DMS153 treated with DMSO at 0.1 percent for 48 hours (cell line): ENCODE measurements at regions not wholly inside any gene's neighbourhood (a gene's known extent, or its start where the extent isn't known, plus 50 kb on each side); places are given as distances from the start of the nearest gene placed in this dataset.

Source experiments
- DNase-seq: peaks from one replicate; lab custom pipeline; 2025; ENCODE audit not compliant: unreplicated experiment; lab: John Stamatoyannopoulos, UW

DNA sequence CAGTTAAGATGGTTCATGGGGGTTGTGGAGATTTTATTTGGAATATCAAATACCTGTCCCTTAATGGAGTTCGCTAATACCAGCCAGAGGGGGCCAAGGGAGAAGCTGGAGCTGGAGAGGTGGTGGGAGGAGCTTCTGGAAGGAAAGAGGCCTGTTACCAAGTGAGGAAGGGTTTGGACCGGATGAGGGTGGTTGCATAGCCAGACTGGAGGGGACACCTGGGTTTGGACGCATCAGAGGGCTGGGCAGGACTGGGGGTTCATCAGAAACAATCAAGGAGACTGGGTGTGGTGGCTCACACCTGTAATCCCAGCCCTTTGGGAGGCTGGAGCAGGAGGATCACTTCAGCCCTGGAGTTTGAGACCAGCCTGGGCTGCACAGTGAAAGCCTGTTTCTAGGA is 111.8 kb upstream of the IER5L start:
- DNase-seq = no peak

DNA sequence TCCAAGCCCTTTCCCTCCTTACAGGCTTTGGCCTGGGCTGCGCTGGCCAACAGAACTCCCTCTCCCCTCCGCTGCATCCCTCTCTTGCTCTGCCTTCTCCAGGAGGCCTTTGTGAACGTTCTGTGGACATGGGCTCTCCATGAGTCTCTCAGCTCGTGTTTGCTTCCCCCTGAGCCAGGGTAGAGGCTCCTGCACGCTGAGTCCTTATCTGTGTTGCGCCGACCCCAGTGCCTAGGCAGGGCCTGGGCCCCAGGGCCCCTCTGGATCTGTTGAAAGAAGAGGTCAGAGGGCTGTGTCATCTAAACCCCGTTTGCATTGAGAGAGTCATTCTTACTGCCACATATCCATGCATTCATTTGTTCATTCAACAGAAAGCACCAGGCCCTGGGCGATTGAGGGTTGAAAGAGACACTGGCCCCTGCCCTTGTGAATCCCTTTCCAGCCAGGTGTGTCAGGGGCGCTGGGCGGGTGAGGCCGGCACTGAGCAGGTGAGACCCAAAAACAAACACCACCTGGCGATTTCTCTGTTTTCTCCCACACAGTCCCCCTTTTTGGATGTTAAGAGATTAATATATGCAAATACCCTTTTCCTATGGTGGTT is 111.2 kb upstream of the IER5L start:
- DNase-seq = no peak

DNA sequence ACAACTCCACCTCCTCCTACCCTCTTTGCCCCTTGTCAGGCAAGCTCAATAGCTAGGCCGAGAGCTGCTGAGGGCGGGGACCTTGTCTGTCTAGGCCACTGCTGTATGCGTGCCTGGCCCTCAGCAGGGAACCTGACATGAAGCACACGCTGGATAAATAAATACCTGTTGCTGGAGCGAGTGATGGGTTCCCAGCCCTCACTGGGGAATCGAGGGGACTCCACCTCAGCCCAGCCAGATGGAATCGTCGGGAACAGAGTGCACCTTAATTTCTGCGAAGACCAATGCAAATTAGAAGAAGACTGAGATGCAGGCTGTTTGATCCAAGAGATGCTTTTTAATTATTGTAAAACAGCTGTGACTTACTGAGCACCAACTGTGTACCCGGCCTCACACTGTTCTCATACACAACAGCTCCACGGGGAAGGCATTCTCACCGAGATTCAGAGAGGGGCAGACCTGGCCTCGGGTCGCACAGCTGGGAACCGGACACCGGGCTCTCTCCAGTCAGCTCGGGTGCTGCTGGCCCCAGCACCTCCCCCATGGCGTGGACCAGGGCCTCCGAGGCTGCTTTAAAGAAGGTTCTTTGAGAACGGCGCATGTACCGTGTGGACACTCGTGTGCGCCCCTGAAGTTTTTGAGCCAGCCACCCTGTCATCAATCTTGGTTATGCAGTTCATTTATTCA is 109.7 kb upstream of the IER5L start:
- peak; percentile 33 for DNase-seq

DNA sequence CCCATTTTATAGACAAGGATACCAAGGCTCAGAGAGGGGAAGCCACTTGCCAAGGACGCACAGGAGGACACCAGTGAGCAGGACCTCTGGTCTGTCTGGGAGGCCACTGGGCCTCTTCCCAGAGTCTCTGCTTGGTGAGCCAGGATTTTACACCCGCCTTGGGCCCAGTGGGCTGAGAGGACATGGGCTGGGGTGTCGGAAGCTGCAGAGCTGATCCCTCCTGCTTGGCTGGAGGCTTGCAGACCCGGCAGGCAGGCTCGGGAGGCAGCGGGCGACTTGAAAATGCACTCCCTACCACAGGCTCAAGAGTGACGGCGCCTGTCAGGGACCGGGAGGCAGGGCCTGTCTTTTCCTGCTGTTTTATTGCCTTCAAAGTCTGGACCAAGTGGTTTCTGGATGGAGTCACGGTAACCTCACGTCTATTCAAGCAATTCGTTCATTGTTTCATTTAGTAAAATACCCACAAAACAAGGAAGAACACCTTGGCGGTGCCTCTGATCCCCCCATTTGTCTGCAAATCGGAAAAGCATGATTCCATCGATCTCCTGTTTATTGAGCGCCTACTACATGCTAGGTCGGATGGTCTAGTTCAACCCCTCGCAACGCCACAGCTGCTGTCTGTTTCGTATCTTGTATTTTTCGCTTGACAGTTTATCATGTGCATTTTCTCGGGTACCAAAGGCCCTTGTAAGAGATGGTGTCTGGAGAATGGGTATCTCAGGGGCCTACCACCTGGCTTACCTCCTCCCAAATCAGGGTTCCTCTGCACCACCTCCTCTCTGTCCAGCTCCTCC is 108.1 kb upstream of the IER5L start:
- no peak for DNase-seq

DNA sequence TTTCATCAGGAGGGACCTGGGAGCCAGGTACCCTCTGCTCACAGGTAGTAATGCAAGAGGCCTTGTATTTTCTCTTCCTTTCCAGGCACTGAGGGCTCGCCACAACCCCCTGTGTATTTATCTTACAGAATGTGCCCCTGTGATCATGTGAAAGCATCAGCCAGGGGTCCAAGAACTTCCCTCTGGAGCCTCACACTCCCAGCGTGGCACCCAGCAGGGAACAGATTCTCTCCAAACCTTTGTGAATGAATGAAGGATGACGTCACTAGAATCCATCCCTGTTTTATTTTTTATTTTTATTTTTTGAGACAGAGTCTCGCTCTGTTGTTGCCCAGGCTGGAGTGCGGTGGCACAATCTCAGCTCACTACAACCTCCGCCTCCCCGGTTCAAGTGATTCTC is 107.3 kb upstream of the IER5L start:
- no peak for DNase-seq

DNA sequence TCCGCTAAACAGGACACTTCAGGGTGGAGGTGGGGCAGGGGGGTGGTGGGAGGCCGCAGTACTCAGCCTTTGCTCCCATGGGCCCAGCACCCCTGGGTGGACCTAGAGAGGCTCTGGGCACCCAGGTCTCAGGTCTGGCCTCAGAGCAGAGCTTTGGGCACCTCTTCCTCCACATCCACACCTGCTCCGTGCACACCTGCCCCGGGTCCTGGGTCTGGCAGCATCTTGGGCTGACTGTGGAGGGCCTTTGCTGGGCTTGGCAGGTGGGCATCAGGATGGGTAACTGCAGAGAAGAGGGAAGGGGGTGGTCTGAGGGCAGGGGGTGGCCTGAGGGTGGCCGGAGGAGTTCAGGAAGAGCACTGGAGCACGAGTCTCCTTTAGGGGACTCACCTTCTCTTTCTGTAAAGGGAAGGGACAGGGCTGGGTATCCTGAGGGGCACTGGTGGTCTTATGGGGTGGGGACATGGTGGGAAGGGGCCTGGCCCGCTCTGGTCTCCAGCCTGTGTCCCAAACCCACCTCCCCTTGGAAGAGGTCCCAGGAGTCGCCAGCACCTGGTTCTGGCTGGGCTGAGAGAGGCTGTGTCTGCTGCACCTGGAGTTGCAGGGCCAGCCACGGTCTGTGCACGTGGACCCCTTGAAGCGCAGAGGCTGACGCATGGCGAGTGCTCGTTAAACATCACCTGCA is 106.7 kb upstream of the IER5L start:
- no peak for DNase-seq

DNA sequence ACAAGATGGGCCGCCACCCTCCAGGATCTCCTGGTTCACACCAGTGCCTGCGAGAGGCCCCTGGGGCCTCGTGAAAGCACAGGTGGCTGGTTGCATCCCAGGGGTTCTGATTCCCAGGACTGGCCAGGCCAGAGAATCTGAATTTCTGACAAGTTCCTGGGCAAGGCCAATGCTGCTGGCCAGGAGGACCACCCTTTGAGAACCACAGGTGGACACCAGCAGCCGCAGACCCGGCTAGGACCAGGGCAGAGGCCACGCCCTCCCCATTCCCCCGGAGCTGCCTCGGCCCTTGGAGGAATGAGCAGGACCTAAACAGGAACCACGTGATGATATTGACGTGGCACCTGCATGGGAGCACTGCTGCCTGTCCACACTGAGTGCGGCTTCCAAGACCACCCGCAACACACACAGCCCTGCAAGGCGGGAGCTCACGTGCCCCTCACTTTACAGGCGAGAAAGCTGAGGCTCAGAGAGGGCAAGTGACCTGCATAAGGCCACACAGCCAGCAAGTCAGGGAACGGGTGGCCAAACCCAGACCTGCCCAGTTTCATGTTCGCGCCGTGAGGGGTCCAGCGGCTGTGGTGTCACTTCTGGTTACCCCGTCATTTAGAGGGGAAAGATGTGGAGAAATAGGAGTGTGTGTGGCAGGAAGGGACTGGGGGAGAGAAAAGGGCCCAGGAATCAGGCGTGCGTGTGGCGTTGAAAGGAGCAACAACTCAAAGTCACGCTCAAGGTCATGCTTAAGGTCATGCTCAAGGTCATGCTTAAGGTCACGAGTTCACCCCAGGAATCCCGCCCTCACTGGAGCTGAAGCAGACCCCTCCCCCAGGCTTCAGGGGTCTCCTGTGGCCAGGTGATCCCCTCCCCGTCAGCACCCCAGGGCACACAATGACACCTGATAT is 105.9 kb upstream of the IER5L start:
- DNase-seq = no peak

DNA sequence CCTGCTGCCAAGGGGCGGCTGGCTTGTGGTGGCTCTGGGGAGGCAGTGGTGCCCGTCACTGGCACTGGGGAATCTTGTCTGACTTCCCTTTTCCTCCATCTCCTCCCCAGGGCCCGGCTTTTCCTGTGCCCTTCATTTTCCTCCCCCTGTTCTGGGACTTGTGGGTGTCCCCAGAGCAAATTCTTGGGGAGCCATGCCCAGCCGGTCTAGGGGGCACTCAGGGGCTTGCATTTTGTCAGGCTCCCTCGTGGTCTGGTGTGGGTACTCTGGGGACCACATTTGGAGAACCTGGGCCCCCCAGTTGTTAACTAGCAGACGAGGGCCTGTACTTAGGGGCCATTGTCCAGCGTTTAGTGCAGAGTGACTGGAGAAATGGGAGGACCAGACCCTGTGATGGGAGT is 105.2 kb upstream of the IER5L start:
- DNase-seq = no peak

DNA sequence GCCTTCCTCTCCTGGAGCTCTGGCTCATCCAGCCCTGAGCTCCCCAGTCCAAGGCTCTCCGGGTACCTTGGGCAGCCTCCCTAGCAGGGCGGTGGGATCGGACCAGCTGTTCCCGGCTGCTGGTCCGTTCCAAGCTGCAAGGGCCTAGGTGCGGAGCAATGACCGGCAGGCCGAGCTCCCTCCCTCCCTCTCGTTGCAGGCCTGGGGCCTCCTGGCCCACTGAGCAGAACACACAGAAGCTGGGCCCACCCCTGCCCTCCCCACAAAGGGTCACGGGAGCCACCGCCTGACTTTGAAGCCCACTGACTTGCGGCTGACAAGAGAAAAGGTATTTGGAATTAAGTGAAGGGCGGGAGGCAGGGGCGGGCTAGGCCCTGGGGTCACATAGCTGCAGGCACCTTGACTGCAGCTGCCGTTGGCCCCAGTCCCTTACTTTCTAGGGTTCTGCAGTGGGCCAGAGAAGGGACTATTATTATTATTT is 104.7 kb upstream of the IER5L start:
- DNase-seq = no peak

DNA sequence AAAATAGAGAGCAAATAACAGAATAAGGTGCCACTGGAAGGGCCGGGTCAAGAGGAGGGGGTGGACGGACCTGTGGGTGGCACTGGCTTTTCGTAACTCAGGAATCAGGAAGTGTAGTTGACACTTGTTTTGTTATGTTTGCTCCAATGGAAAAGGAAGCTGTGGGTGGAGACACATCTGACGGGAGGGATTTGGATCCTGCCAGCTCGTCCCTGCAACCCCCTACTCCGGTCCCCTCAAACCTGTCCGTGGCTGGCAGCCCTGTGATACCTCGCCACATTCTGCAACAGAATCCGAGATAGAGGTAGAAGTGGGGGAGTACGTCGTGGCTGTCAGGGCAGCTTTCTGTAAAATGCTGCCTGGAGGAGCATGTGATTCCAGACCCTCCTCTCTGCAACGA is 104.2 kb upstream of the IER5L start:
- no peak for DNase-seq

DNA sequence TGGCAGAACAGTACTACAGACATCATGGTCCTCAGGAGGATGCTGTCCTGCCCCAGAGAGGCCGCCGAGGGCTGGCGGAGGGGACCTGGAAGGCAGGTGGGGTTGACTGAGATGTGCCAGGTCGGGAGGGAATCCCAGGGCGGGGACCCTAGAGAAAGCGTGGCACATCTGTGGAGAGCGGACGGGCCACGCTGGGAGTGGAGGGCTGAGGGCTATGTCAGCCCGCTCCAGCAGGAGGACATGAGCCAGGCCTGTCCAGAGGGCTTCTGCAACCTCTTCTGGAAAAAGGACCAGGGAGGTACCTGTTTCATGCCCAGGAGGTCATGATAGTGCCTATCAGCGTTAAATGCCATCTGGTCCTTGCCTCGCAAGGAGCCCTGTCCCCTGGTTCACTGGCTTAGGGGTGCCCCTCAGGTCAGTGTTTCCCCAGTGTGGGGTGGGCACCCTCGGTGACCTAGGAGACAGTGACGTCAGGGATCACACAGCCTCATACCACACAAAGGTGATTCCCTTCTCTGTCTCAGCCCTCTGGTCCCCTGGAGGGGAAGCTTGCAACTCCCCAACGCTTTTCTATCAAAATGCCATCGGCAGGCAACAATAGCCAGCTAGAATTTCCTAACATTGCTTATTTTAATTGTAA is 103.6 kb upstream of the IER5L start:
- no peak for DNase-seq

DNA sequence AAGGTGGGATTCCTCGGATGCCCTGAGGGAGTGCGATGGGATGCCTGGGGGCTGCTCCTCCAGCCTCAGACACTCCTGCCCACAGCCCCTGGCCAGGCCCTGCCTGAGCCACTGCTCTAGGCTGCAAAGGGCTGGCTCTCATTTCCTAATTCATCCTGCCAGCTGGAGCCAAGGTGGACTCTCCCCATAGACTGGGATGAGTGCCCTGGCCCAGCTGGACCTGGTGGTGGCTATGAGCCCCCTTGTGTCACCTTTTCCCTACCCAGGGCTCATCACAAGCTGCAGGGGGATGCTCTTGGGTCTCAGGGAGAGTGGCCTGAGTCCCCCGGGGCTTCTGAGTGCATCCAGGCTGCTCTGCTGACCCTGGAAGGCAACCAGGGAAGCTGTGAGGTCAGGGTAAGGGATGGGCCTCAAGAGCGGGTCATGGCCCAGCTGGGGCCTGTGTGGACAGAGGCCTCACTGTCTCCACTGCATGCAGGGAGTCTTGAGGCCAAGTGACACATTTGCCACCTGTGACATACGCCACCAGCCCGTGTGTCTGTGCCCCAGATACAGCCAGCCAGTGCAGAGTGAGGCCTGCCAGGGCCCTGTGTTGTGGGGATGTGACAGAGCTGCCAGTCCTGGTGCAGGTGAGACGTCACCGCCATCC is 102.7 kb upstream of the IER5L start:
- DNase-seq = no peak

DNA sequence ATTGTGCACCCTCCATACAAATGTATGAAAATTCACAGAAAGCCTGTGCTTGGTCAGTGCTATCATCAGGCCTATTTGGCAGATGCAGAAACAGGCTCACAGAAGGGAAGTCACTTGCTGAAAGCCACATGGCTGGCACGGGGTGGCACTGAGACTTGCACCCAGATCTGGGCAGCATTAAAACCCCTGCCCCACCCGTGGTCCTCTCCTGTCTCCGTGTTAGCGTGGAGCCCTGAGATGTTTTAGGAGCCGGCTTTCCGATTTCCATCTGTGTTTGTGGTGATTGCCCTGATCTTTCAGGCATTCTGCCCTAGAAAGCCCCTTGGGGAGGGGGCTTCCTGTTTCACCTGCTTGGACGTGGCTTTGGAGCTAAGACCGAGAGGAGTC is 102.2 kb upstream of the IER5L start:
- DNase-seq = no peak

DNA sequence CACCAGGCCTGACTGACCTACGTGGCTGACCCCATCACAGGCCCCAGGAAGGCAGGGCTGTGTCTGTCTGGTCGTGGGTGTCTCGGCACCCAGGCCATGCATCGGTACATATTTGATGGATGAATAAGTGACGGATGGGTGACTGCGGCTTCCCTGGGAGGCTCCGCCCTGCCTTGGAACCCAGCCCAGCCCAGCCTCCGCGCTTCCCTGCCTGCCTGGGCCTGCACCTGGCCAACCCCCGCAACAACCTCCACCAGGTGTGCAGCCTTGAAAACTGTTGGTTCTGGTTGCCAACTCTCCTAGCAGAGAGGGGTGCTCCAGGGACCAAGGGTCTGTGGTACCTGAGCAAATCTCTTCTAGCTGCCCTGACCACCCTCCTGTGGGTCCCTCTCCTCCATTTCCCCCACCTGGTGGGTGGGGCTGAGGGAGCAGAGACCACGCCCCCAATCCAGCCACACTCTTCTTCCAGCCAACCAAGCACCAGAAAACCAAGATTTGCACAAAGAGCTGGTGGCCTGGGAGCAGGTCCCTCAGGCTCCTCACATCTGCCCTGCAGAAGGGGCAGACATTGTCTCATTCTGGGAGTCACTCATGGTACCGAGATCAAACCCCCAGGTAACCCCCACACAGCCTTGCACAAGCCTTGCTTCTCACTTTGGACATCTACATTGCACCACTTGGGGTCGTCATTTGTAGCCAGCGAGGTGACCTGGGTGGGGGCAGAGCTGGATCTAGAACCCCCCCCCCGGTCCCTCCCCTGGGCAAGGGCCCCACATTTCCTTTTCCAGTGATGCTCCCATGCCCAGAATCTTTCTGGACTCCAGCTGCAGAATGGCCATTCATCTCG is 100.6 kb upstream of the IER5L start:
- peak; percentile 92 for DNase-seq

DNA sequence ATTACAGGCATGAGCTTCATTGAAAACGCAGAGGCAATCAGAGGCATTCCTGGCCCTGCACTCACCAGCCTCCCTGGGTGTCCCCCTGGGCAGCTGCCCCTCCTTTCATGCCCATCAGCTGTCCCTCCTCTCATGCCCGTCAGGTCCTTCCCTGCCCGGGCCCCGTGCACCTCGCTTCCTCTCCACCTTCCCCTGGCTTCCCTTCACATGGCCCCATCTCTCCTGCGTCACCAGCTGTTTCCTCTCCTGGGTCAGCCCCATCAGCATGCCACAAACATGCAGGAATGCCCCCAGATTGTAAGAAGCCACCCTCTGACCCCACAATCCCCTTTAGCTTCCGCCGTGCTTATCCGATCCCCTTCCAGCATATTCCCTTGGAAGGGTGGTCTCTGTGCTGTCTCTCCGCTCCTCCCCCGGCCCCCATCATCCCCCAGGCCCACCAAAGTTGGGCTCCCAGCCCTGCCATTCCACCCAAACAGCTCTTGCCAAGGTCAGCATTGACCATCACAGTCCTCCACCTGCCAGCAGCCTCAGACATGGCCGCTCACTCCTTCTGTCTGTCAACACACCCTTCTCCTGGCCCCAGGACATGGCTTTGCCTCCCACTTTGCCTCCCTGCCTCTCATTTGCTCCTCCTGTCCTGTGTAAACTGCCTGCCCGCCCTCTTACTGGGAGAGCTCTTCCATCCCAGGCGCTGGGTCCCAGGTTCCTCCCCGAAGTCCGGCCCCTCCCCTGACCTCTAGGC is 98.6 kb upstream of the IER5L start:
- no peak for DNase-seq

DNA sequence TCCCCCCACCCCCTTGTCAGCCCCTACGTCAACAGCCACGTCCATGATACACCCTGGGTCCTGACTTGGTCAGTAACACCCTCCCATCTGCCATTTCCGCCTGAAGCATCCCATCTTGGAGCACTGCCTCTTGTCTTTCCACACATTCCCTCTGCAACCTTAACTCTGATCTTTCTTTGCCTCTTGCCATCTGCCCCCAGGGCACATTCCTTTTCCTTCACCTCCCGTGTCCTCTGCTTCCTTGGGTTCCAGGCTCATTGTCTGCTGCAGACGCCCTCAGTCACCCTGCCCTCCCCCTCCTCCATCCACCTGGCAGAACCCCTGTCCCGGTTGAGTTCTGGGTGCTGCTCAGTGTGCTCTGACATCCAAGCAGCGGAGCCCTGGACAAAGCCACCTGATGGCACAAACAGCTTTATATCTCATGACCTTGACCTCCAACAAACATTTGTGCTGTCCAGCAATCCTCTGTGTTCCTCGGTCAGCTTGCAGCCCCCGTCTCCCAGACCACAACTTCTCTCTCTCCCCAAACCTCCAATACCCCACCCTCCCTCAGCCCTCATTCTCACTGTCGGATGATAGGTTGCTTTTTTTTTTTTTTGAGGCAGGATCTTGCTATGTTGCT is 97.7 kb upstream of the IER5L start:
- no peak for DNase-seq

DNA sequence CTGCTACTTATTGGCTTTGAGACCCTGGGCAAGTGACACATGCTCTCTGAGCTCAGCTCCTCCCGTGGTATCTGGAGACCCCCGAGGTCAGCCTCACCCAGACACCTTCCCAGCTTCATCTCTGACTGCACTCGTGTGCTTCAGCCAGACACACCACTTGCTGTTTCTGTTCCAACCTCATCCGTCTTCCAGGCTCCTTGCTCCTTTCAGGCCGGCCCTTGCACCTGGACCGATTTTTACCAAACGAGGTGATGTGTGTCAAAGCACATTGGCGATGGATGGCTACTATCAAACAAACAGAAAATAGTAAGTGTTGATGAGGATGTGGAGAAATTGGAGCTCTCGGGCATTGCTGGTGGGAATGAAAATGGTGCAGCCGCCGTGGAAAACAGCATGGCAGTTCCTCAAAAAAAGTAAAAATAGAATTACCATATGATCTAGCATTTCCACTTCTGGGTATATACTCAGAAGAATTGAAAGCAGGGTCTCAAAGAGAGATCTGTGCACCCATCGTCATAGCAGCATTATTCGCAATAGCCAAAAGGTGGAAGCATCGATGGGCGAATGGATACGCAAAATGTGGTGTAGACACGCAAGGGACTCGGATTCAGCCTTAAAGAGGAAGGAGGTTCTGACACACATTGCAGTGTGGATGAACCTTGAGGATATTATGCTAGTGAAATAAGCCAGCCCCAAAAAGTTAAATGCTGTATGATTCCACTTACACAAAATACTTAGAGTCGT is 96.1 kb upstream of the IER5L start:
- DNase-seq = no peak
